Embryonic facial prominence (tissue), 1 donor: ENCODE measurements at regions not wholly inside any gene's neighbourhood (a gene's known extent, or its start where the extent isn't known, plus 50 kb on each side); places are given as distances from the start of the nearest gene placed in this dataset.
"Not testable (repeated sequence)": the region's sequence is repeated elsewhere in the genome, so short reads cannot be mapped to it uniquely, and the experiment has no call there.

Experiments used
- DNase-seq: peaks from one replicate; pipeline ENCODE4 v3.0.0-alpha.2; 2016; ENCODE audit errors: extremely low spot score

GRCh38 chr3:62926494-62926893 lies 51.3 kb upstream of the CADPS start:
- DNase-seq, result no peak

DNA sequence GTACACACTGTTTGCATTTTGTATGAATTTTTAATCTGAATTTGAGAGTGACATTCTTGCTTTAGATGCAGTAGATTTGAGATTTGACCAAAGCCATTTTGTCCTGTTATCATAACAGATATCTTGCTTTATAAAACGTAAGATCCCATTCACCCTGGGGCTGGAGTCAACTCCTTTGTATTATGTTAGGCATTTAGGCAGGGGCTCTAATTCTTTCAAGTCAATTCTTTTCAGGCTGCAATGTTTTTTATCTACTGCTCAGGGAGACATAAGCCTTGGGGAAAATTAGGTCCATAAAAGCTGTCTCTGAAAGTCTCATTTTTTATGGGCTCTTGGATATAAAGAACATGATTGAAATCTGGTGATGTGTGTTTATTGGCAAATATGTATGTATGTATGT lies 53.0 kb upstream of the CADPS start:
- no peak for DNase-seq

DNA sequence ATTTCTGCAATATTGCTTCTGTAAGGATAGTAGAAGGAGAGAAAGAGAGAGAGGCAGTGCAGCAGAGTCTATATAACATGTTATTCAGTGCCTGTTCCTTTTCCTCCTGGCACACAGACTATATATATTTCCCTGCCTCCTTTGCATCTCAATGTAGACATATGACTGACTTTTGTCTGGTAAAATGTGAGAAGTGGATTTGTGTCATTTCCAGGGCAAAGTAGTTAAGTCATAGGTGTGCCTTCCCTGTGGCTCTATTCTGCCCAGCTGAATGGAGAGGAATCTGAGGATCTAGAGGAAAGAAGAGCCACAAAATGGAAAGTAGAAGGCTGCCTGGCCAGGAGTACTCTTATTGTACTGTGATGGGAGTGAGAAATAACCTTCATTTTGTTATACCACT lies 54.6 kb upstream of the CADPS start:
- no peak for DNase-seq

DNA sequence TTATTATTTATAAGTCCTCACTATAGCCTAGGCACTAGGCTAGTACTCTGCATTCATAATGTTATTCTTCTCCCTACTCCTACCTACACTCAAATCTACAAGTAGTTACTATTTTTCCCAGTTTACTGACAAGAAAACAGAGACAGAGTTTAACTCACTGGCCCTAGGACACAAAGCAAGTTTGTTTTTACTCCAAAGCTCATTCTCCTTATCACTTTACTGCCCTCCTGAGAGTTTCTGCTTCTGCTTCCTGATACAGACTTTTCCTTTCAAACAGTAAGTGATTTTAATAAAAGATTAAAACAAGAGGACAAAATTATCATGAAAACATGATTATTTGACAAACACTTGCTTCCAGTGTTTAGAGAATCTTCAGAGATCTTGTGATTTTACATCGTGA lies 60.6 kb upstream of the CADPS start:
- no peak for DNase-seq

DNA sequence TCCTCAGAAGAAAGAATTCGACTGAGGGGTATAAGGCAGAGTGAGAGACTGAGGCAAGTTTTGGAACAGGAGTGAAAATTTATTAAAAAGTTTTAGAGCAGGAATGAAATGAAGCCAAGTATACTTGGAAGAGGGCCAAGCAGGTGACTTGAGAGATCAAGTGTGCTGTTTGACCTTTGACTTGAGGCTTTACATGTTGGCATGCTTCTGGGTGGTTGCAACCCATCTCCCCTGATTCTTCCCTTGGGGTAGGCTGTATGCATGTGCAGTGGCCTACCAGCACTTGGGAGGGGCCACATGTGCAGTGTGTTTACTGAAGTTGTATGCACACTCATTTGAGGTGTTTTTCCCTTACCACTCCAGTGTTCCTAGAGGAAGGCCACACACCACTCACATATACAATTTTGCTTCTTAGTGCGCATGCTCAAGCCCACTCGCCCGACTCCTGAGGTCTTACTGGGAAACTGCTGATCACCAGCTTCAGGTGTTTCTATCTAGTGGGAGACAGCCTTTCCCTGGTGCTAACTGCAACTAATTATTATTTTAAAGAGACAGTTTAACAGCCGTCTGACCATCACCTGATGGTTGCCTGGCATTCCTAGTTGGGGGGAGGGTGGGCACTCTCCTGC lies 61.5 kb upstream of the CADPS start:
- no peak for DNase-seq

GRCh38 chr3:62938583-62938982 lies 63.4 kb upstream of the CADPS start:
- DNase-seq, result no peak

DNA sequence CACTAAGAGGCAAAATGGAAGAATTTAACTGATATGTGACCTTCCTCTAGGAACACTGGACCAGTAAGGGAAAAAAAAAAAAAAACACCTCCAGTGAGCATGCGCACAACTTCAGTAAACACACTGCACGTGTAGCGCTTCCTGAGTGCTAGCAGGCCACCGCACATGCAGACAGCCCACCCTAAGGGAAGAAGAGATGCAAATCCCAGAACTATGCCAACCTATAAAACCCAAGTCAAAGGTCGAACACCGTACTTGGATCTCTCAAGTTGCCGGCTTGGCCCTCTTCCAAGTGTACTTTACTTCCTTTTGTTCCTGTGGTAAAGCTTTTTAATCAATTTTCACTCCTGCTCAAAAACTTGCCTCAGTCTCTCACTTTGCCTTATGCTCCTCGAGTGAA lies 64.5 kb upstream of the CADPS start:
- no peak for DNase-seq

DNA sequence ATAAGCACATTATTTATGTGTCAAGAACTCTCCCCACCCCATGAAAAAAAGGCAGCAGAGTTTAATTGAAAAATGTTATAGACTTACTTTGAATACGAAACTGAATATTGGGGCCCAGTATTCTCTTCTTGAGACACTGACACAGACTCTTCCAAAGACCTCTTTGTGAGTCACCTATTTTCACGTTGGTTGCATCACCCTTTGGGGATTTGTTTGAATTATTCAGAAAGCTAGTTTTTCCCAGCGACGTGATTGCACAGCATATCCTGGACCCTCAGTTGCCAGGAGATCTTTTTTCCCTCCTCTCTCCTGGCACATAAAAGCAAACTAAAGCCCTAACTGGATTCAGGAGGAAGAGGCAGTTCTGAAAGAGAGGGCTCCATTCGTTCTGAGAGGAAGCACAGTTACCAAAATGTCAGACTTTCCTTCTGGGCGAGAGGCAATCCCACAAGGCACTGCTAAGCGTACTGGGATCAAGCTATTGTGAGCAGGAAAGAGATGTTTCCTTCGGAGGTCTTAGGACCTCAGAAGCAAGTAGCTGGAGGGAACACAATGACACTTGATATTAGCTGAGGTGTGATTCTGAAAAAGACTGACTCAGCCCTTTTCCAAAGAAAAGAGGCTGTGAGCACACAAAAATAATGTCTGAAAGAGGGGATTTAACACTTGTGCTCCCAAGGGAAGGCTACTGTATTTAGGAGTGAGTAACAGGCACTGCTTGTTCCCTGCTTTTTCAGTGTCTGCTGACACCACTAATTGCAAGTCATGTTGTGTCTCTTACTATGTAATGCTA lies 65.8 kb upstream of the CADPS start:
- DNase-seq, result no peak

DNA sequence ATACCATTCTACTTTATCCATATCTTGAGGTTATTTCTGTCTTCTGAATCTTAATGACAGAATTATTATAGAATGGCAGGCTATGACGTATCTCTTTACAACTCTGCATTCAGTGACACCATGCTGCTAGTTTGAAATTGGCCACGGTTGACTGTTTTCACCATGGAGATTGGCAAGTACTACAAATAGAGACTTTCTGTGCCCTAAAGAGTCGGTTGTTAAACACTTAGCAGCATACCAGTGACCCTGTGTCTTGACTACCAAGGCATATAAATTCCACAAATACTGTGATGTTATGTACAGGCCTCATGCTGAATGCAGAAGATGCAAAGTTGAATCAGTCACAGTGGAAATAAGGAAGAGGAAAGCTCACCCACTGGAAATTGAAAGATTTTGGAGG lies 67.0 kb upstream of the CADPS start:
- DNase-seq, result no peak

DNA sequence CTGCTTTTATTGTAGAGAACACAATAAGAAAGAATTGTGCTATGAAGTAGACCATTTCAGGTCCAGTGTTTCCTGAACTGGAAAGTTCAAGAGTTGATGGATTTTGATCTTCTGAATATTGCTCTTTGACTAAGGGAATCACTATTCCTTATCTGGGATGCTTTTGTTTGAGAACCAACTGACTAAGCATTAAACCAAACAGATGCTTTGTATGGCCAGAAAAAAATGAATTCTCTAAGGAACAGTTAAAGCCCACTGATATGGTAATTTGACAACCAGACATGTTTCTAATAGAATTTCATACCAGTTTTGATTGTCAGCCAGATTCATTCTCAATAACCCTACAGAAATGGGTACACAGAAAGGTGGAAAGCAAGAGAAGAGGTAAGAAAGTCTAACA lies 67.5 kb upstream of the CADPS start:
- DNase-seq, result no peak

GRCh38 chr3:62948921-62949320 lies 73.7 kb upstream of the CADPS start:
- no peak for DNase-seq

- DNase-seq, result no peak
Measured at GRCh38 chr3:62950210-62950609, 75.0 kb upstream of the CADPS start.

DNA sequence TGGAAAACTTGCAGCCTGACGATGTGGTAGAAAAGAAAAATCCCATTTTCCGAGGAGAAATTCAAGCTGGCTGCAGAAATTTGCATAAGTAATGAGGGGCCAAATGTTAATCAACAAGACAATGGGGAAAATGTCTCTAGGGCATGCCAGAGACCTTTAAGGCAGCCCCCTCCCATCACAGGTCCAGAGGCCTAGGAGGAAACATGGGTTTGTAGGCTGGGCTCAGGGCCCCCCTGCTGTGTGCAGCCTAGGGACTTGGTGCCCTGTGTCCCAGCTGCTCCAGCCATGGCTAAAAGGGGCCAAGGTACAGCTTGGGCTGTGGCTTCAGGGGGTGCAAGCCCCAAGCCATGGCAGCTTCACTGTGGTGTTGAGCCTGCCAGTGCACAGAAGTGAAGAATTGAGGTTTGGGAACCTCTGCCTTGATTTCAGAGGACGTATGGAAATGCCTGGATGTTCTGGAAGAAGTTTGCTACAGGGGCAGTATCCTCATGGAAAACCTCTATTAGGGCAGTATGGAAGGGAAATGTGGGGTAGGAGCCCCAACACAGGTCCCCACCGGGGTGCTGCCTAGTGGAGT lies 75.9 kb upstream of the CADPS start:
- no peak for DNase-seq

GRCh38 chr3:62951880-62952279 lies 76.7 kb upstream of the CADPS start:
- DNase-seq, result not testable (repeated sequence)

- DNase-seq, result no peak
Measured at GRCh38 chr3:62954580-62954979, 79.4 kb upstream of the CADPS start.

GRCh38 chr3:62955126-62955525 lies 79.9 kb upstream of the CADPS start:
- no peak for DNase-seq

DNA sequence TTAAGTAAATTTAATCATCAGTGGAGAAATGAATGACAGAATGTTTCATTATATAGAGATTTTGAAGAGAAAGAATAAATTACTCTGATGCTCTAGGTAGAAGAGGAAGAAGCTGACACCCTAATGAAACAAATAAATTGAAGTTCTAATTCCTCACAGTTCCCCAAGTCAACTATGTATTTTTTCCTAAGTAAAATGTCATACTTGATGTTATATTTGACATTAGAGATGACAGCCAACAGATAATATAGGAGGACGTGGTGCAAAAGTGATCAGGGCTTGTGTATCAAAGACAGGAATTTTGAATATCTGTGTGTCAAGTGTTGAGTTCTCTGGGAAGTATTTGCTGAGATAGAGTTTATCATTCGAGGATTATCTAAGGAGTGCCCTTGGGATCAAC lies 81.2 kb upstream of the CADPS start:
- no peak for DNase-seq

- DNase-seq, result no peak
Measured at GRCh38 chr3:62961874-62962556, 86.8 kb upstream of the CADPS start.

DNA sequence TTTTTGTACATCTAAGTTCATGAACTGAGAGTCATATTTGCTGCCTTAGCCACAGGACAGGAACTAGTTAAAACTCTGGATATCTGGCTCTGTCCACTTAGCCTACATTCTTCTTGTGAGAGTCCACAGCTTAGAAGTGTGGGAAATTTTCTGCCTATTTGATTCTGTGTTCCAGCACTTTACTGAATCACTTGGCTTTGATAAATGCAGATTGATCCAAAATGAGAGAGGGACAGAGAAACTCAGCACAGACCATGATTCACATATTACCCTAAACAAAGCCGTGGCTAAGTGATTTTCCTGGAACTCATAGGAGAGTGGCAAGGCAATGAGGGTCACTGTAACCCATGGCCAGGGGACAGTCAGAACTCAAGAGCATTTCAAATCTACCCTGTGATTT lies 87.5 kb upstream of the CADPS start:
- no peak for DNase-seq

- DNase-seq, result no peak
Measured at GRCh38 chr3:62965311-62965710, 90.1 kb upstream of the CADPS start.

- DNase-seq, result no peak
Measured at GRCh38 chr3:62968128-62968527, 92.9 kb upstream of the CADPS start.

DNA sequence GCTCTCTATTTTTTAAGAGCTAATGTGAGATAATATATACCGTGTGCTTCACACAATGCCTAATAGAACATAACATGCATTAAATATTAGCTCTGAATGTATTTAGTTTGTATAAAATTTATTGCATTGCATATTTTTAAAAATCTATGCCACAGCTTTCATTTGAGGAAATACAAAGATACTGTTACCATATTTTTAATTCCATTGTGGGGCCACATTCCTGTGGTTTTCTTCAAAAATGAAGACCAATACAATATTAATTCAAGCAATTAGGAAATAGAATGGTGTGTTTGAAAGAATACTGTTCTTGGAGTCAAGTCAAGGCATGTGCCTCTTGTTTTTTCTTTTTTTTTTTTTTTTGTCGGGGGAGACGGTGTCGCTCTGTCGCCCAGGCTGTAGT lies 95.4 kb upstream of the CADPS start:
- no peak for DNase-seq

- no peak for DNase-seq
Measured at GRCh38 chr3:62975566-62975965, 100.3 kb upstream of the CADPS start.
